RWPE2 (cell line): ENCODE measurements at regions not wholly inside any gene's neighbourhood (a gene's known extent, or its start where the extent isn't known, plus 50 kb on each side); places are given as distances from the start of the nearest gene placed in this dataset.
A peak's percentile ranks its signal among the peaks of the same experiment; 100 is the strongest.

Source experiments
- ATAC-seq: fragments of 200-7000 bp; cut with Tn5 transposase; 3 replicates; pipeline ENCODE4 v1.9.1; 2021; ENCODE audit warnings: low read depth
- DNase-seq: peaks from one replicate; pipeline ENCODE4 v3.0.0-alpha.2; 2020; ENCODE audit warnings: low spot score
- H3K27ac ChIP-seq: fragments of 450-650 bp; 2 replicates; pipeline ENCODE4 v1.5.1; 2017; ENCODE audit warnings: mild to moderate bottlenecking; ENCODE audit not compliant: poor library complexity, severe bottlenecking
- H3K27me3 ChIP-seq: fragments of 250-450 bp; sonication (Bioruptor Pico); 2 replicates; pipeline ENCODE4 v1.5.1; 2021; ENCODE audit warnings: mild to moderate bottlenecking, moderate library complexity; ENCODE audit not compliant: insufficient read depth, poor library complexity, severe bottlenecking
- H3K36me3 ChIP-seq: fragments of 250-450 bp; sonication (Bioruptor Pico); 2 replicates; pipeline ENCODE4 v1.5.1; 2020; ENCODE audit warnings: low read depth, mild to moderate bottlenecking, moderate library complexity
- H3K4me1 ChIP-seq: fragments of 250-450 bp; sonication (Bioruptor Pico); 2 replicates; pipeline ENCODE4 v1.5.1; 2021; ENCODE audit warnings: mild to moderate bottlenecking, moderate library complexity; ENCODE audit not compliant: insufficient read depth, poor library complexity, severe bottlenecking
- H3K4me3 ChIP-seq: fragments of 250-450 bp; sonication (Bioruptor Pico); 2 replicates; pipeline ENCODE4 v1.5.1; 2021; ENCODE audit warnings: mild to moderate bottlenecking, moderate library complexity; ENCODE audit not compliant: severe bottlenecking
- H3K9me3 ChIP-seq: fragments of 250-450 bp; sonication (Bioruptor Pico); 2 replicates; pipeline ENCODE4 v1.5.1; 2021; ENCODE audit warnings: mild to moderate bottlenecking, moderate library complexity; ENCODE audit not compliant: severe bottlenecking
- TF ChIP-seq, protein P1 (sequence below): fragments of 450-650 bp; IDR thresholded peaks from one replicate; pipeline ENCODE4 v1.5.1; 2017; ENCODE audit warnings: mild to moderate bottlenecking, moderate library complexity; ENCODE audit not compliant: poor library complexity, severe bottlenecking

DNA sequence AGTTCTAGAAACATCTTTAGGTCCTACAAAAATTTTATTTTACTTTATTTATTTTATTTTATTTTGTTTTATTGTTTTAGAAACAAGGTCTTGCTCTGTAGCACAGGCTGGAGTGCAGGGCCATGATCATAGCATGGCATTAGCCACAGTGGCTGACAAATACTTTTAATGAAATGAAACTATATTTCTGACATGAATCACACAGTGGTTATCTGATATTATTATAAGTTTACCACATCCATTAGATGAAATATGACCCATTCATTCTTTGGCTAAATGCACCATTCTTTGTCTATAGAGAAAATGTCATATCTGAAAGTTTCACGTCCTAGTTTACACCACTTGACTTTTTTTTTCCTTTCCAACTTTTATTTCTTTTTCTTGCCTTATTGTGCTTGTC lies 613.4 kb upstream of the ADAMTS5 start:
- peak overlapping the region; percentile 53 for H3K27ac ChIP-seq
- H3K9me3 ChIP-seq: no peaks in the 10 kb centered on the region
- no peak for DNase-seq
- H3K4me3 ChIP-seq: no peak overlapping the region
- no peaks in the 10 kb centered on the region for H3K36me3 ChIP-seq
- no peaks in the 10 kb centered on the region for H3K27me3 ChIP-seq
- peaks cover 14% of the 10 kb centered on the region for H3K4me1 ChIP-seq
- ATAC-seq: peak; percentile 84
- TF ChIP-seq, protein P1, sequence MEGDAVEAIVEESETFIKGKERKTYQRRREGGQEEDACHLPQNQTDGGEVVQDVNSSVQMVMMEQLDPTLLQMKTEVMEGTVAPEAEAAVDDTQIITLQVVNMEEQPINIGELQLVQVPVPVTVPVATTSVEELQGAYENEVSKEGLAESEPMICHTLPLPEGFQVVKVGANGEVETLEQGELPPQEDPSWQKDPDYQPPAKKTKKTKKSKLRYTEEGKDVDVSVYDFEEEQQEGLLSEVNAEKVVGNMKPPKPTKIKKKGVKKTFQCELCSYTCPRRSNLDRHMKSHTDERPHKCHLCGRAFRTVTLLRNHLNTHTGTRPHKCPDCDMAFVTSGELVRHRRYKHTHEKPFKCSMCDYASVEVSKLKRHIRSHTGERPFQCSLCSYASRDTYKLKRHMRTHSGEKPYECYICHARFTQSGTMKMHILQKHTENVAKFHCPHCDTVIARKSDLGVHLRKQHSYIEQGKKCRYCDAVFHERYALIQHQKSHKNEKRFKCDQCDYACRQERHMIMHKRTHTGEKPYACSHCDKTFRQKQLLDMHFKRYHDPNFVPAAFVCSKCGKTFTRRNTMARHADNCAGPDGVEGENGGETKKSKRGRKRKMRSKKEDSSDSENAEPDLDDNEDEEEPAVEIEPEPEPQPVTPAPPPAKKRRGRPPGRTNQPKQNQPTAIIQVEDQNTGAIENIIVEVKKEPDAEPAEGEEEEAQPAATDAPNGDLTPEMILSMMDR: no peak

DNA sequence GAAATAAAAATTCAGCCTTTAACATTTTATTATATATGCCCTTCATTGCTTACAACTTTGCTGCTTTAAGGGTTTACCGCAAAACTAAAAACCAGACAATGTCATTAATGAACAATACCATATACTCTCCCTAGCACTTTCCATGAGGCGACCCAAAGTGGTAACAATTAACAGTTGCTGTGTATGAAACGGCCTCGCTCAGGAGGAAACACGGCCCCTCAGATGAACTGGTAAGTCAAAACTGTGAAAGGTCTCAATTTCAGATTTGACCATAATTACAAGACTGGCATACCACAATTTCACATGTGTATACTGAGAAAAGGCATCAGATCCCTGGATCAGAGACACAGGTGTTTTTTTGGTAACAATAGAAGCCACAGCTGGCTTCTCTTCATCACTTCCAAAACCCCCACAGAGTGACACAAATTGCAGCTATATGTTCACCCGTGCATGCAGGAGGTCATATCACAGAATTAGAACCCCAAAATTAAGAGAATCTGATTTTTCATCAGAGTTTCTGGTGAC lies 611.9 kb upstream of the ADAMTS5 start:
- H3K27ac ChIP-seq: no peak overlapping the region
- H3K4me1 ChIP-seq: peaks cover 14% of the 10 kb centered on the region
- H3K27me3 ChIP-seq: no peaks in the 10 kb centered on the region
- H3K9me3 ChIP-seq: no peaks in the 10 kb centered on the region
- H3K4me3 ChIP-seq: no peak overlapping the region
- DNase-seq (no peak), ATAC-seq (no peak)
- TF ChIP-seq, protein P1: no peak
- H3K36me3 ChIP-seq: no peaks in the 10 kb centered on the region

DNA sequence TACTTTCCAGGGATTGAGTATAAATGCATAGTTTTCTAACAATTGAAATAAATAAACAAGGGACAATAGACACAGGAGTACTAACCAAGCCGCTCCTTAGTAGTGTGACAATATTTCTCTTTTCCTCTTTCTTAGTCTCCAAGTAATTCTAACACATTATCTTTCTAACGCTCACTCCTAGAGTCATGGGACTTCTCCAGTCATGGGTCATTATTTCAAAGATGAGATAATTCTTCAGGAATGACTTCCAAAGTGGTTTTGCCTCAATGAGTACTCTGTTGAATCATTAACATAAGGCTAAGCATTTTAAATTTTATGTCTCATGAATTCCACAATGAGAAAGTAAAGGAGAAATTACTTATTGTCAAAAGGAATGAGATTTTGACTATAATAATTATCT lies 605.8 kb upstream of the ADAMTS5 start:
- Histone ChIP-seq H3K4me3 (no peak overlapping the region), H3K4me1 (peaks cover 34% of the 10 kb centered on the region), H3K27me3 (no peaks in the 10 kb centered on the region), H3K27ac (peak overlapping the region; percentile 81), H3K9me3 (no peaks in the 10 kb centered on the region), H3K36me3 (no peaks in the 10 kb centered on the region)
- ATAC-seq (peak; percentile 40; the same call in 2 of the 3 replicates), DNase-seq (no peak)
- TF ChIP-seq, protein P1: no peak

DNA sequence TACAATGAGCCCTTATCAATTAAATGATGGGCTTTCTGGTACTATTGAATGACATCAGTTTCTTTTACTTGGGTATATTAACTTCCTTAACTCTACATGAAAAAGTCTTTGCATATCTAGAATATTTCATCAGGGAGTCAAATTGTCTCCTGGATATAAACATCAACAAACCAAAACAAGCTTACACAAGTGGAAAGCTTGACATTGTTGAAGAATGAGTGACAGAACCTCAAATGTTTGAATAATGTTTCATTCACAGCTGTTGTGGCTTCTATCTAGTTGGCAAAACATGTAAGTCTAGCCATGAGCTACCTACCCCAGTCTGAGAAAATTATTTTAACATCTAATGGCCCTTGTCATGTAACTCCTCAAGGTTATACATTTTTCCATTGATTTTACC lies 604.8 kb upstream of the ADAMTS5 start:
- Histone ChIP-seq H3K27me3 (no peaks in the 10 kb centered on the region), H3K27ac (peak overlapping the region; percentile 81), H3K36me3 (no peaks in the 10 kb centered on the region), H3K4me3 (no peak overlapping the region), H3K4me1 (peaks cover 34% of the 10 kb centered on the region), H3K9me3 (no peaks in the 10 kb centered on the region)
- DNase-seq (no peak), ATAC-seq (peak; percentile 71)
- TF ChIP-seq, protein P1: no peak

DNA sequence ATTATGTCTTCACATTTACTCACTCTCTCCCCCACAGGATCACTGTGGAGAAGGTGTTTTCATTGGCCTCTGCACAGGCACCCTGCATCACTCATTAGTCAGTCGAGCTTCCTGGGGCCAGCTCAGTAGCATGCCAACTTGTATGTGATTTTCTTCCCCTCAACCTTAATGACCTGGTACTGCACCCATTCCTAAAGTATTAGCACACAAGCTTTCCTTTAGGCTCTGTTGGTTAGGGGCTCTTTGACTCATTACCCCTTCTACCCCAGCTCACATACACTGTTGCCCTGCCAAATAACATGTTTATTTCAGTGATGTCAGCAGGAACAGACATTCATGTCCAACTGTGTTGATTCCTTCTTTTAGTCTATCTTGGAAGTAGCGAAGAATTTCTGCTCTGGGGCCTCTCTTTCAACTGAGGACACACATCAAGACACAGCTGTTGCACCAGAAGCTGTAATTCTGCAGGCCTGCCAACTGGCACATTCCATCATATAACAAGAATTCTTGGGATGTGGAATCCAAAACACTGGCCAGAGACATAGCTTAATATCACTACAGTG lies 603.5 kb upstream of the ADAMTS5 start:
- Histone ChIP-seq H3K27me3 (no peaks in the 10 kb centered on the region), H3K4me3 (no peak overlapping the region), H3K9me3 (no peaks in the 10 kb centered on the region), H3K4me1 (peaks cover 34% of the 10 kb centered on the region), H3K36me3 (no peaks in the 10 kb centered on the region), H3K27ac (peak overlapping the region; percentile 81)
- TF ChIP-seq, protein P1: no peak
- DNase-seq (peak; percentile 56), ATAC-seq (peak; percentile 83)
